NCI-H446 treated with DMSO at 0.1 percent for 48 hours (cell line): ENCODE measurements at regions not wholly inside any gene's neighbourhood (a gene's known extent, or its start where the extent isn't known, plus 50 kb on each side); places are given as distances from the start of the nearest gene placed in this dataset.

Experiments used
- DNase-seq: peaks from one replicate; lab custom pipeline; 2025; lab: John Stamatoyannopoulos, UW

- no peak for DNase-seq
These were observed 706.5 kb downstream of the KCNJ2 start for GRCh38 chr17:70875729-70876310.

GRCh38 chr17:70878879-70879278 lies 709.5 kb downstream of the KCNJ2 start:
- DNase-seq: no peak

GRCh38 chr17:70879401-70879800 lies 710.1 kb downstream of the KCNJ2 start:
- no peak for DNase-seq

GRCh38 chr17:70881093-70881492 lies 711.8 kb downstream of the KCNJ2 start:
- DNase-seq: no peak

GRCh38 chr17:70882504-70882903 lies 713.2 kb downstream of the KCNJ2 start:
- no peak for DNase-seq

GRCh38 chr17:70886648-70887047 lies 717.3 kb downstream of the KCNJ2 start:
- no peak for DNase-seq

- DNase-seq: no peak
These were observed 719.0 kb downstream of the KCNJ2 start for GRCh38 chr17:70888324-70888723.

- DNase-seq: no peak
These were observed 722.0 kb downstream of the KCNJ2 start for GRCh38 chr17:70891306-70891705.

- DNase-seq: no peak
These were observed 723.2 kb downstream of the KCNJ2 start for GRCh38 chr17:70892527-70892926.

GRCh38 chr17:70896843-70897242 lies 727.5 kb downstream of the KCNJ2 start:
- DNase-seq: no peak

GRCh38 chr17:70897446-70897845 lies 728.1 kb downstream of the KCNJ2 start:
- no peak for DNase-seq

- DNase-seq: no peak
These were observed 732.5 kb downstream of the KCNJ2 start for GRCh38 chr17:70901870-70902269.

- no peak for DNase-seq
These were observed 736.5 kb downstream of the KCNJ2 start for GRCh38 chr17:70905796-70906195.

- DNase-seq: no peak
These were observed 737.5 kb downstream of the KCNJ2 start for GRCh38 chr17:70906808-70907207.

- no peak for DNase-seq
These were observed 743.6 kb downstream of the KCNJ2 start for GRCh38 chr17:70912716-70913485.

- no peak for DNase-seq
These were observed 747.1 kb downstream of the KCNJ2 start for GRCh38 chr17:70916469-70916868.

- no peak for DNase-seq
These were observed 749.9 kb downstream of the KCNJ2 start for GRCh38 chr17:70919241-70919640.

GRCh38 chr17:70920416-70920815 lies 751.1 kb downstream of the KCNJ2 start:
- DNase-seq: no peak

- DNase-seq: no peak
These were observed 752.9 kb downstream of the KCNJ2 start for GRCh38 chr17:70922268-70922667.

- no peak for DNase-seq
These were observed 755.4 kb downstream of the KCNJ2 start for GRCh38 chr17:70924776-70925175.

- no peak for DNase-seq
These were observed 759.9 kb downstream of the KCNJ2 start for GRCh38 chr17:70929226-70929625.

- no peak for DNase-seq
These were observed 764.9 kb downstream of the KCNJ2 start for GRCh38 chr17:70934231-70934630.

GRCh38 chr17:70934835-70935234 lies 765.5 kb downstream of the KCNJ2 start:
- DNase-seq: no peak

GRCh38 chr17:70936724-70937123 lies 767.4 kb downstream of the KCNJ2 start:
- no peak for DNase-seq
